H7 (cell line): ENCODE measurements at regions not wholly inside any gene's neighbourhood (a gene's known extent, or its start where the extent isn't known, plus 50 kb on each side); places are given as distances from the start of the nearest gene placed in this dataset.

Experiments
- DNase-seq: peaks from one replicate; pipeline ENCODE4 v3.0.0; 2012
- H3K27me3 ChIP-seq: 2 replicates; pipeline ENCODE4 v1.6.0; 2011; ENCODE audit warnings: mild to moderate bottlenecking, low read length; ENCODE audit not compliant: control insufficient read depth, insufficient read depth
- H3K36me3 ChIP-seq: replicated peaks from 2 replicates; pipeline ENCODE4 v1.5.1; 2011; ENCODE audit warnings: low read length; ENCODE audit not compliant: control insufficient read depth, insufficient read depth
- H3K4me3 ChIP-seq: 2 replicates; pipeline ENCODE4 v1.5.1; 2011; ENCODE audit warnings: low read depth, mild to moderate bottlenecking, control low read depth, low read length, moderate library complexity; ENCODE audit not compliant: insufficient read depth

DNA sequence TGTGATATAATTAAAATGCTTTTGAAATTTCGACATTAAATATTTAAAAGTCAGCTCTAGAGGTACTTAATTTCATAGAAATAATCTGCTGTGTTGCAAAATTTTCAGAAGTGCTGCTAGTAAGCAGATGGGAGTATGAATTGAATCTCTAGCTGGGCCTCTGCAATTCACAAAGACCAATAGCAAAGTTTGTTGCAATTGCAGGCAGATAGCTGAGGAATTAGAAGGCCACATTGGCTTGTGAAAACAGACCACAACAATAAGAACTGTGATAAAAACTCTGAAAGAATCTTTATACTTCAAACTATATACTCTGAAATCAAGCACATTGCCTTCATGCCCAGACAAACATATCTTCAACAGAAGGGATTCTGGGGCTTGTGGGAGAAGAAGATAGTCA is 636.3 kb upstream of the SOX9 start:
- H3K4me3 ChIP-seq = no peak overlapping the region
- no peak for DNase-seq
- no peaks in the 10 kb centered on the region for H3K36me3 ChIP-seq
- H3K27me3 ChIP-seq = no peaks in the 10 kb centered on the region

DNA sequence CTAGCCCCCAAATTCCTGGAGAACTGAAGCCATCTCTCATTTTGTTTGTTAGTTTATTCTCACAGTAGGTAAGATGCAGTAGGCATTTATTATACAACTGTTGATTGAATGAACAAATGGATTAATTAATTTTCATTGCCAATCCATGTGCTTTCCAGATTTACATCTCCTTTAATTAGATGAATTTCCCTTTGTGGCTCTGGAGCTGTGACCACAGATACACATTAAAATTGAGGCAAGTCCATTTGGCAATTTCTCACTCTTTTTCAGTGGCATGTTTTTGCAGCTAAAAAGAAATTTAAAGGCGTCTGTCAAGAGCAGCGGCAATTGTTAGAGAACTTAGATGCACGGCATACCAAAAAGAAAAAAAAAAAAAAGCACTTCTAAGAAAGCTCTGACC is 635.4 kb upstream of the SOX9 start:
- no peak for DNase-seq
- no peaks in the 10 kb centered on the region for H3K36me3 ChIP-seq
- H3K27me3 ChIP-seq = no peaks in the 10 kb centered on the region
- H3K4me3 ChIP-seq = no peak overlapping the region

DNA sequence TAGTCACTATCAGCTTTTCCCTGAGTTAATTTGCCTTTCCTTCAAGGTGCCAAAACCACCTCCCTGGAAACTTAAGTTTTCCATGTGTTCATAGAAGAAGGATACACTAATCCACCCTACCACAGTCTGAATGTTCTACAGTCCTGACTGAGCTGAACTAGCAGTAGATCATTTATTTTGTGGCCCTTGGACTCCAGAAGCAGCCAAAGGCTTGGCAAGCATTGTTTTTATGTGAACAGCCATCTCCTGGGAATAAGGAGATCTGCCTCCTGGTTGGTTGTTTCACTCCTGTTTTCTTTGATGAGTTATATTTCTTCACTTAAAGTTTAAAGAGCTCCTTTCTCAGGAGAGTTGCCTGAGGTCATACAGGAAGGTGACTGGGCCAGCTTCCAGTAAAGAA is 634.6 kb upstream of the SOX9 start:
- DNase-seq = no peak
- H3K27me3 ChIP-seq = no peaks in the 10 kb centered on the region
- H3K36me3 ChIP-seq = no peaks in the 10 kb centered on the region
- H3K4me3 ChIP-seq = no peak overlapping the region

DNA sequence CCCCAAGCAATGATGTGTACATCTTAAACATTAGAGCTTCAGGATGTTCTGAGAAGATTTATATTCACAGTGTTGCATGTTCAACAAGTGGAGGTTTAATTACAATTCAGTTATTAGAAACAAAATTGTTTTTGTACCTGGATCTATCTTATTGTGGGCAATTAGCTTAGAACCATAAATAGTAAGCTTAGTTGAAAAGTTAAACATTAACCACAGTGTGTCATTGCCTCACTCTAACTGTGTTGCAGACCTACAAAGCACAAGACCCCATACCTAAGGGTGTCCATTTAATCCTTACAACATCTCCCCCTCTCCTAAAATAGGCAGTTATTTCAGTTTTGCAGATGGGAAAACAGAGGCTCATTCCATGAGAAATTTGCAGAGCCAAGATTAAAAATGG is 632.0 kb upstream of the SOX9 start:
- H3K4me3 ChIP-seq = no peak overlapping the region
- H3K36me3 ChIP-seq = no peaks in the 10 kb centered on the region
- DNase-seq = no peak
- no peaks in the 10 kb centered on the region for H3K27me3 ChIP-seq

DNA sequence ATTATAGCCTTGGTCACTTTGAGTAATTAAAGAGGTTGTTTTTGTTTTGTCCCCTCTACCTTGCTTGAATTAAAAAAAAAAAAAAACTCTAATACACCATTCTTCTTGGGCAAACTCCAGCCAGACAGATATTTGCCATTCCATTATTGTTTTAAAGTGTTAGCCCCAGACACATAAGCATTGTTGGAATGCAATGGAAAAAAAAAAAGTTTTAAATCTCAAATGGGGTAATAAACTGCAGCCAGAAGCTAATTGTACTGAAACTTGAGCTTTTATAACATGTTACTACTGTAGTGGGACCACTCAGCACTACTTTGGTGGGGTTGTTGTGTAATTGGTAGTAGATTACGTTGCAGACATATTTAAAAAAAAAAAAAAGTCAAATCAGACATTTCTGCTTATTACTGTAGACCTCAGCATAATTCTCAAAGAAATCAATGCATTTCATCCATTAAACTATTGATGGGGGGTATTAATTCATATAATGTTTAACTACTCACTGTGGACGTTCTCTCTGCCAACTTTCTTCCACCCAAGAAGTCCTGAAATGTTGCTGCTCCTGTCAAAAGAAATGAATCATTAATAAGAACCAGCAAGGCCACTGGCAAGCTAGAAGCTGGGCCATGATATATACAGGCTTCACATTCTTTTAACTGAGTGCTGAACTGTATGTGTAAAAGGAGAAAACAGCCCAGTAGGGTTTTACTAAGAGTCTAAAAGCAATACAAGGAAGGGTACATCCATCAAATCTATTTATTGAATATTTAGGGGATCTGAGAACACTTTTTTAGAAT is 626.6 kb upstream of the SOX9 start:
- H3K36me3 ChIP-seq = no peaks in the 10 kb centered on the region
- DNase-seq = no peak
- H3K27me3 ChIP-seq = no peaks in the 10 kb centered on the region
- no peak overlapping the region for H3K4me3 ChIP-seq

DNA sequence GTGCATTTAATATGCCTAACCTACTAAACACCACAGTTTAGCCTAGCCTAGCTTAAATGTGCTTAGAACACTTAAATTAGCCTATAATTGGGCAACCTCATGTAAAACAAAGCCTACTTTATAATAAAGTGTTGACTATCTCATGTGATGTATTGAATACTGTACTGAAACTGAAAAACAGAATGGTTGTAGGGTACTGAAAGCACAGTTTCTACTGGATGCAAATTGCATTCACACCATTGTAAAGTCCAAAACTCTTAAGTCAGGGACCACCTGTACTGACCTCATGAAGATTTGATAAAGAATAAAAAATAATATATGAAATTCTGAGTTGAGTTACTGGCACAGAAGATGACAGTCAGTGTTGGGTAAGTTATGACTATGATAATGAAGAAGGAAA is 625.4 kb upstream of the SOX9 start:
- no peaks in the 10 kb centered on the region for H3K36me3 ChIP-seq
- H3K27me3 ChIP-seq = no peaks in the 10 kb centered on the region
- no peak for DNase-seq
- H3K4me3 ChIP-seq = no peak overlapping the region

DNA sequence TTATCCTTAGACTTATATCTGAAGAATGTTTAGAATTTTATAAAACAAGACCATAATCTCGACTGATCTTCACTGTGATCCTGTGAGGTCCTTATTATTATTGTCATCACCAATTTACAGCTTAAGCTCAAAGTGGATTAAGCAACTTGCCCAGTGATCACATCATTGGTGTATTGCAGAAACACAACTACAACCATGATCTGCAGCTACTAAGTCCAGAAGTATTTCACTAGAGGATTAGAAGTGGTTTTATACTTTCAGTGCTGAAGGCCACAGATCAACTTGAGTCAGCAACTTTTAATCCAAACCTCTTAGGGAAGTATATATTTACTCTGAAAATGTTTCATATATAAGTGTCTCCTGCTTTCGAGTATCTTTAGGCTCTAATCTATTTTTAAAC is 624.3 kb upstream of the SOX9 start:
- Histone ChIP-seq H3K27me3 (no peaks in the 10 kb centered on the region), H3K4me3 (no peak overlapping the region), H3K36me3 (no peaks in the 10 kb centered on the region)
- no peak for DNase-seq

DNA sequence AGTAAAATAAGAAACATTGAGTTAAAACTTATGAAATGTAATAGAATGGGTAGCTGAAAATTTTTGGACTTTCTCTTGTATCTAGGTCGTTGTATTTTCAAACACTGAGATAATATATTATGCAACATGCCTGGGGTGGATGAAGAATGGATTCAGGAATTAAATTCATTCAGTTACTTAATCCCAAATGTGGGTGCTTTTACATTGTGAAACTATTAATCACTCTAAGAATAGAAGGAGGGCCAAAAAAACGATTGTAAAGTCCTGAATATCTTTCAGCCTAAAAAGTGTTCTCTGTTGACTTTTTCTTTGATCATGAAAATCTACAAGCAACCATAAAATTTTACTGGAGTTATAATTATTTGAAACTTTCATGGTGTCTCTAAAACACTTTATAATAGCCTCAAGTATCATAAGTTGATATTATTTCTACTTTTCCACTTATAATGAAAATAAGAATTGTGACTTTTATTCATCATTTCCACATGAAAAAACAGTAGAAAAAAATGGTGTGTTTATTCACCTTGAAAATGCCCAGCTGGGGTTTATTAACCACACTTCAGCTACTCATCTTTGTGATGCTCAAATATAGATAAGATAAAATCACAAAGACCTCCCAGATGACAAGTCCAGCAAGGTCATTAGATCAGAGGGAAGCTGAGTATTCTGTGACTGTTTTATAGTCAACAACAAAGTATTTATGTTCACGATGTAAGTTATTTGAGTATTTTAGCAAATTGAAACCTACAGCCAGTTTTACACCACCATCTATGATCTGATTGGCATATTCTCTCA is 619.9 kb upstream of the SOX9 start:
- Histone ChIP-seq H3K4me3 (no peak overlapping the region), H3K36me3 (no peaks in the 10 kb centered on the region), H3K27me3 (no peaks in the 10 kb centered on the region)
- no peak for DNase-seq

DNA sequence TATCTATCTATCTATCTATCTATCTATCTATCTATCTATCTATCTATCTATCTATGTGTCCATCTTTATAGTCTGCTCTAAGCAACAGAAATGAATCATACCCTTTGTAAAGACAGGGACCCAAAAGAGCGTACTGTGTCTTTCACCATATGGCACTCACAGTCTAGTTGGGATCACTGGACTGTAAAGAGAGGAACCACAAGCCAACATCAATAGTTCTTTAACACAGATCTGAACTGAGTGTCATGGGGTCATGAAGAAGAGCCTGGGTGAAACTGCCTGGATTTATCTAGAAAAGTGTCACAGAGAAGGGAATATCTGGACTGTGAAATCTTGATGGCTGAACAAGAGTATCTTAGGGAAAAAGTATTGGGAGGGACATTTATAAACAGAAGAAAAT is 619.1 kb upstream of the SOX9 start:
- no peak for DNase-seq
- Histone ChIP-seq H3K4me3 (no peak overlapping the region), H3K36me3 (no peaks in the 10 kb centered on the region), H3K27me3 (no peaks in the 10 kb centered on the region)

DNA sequence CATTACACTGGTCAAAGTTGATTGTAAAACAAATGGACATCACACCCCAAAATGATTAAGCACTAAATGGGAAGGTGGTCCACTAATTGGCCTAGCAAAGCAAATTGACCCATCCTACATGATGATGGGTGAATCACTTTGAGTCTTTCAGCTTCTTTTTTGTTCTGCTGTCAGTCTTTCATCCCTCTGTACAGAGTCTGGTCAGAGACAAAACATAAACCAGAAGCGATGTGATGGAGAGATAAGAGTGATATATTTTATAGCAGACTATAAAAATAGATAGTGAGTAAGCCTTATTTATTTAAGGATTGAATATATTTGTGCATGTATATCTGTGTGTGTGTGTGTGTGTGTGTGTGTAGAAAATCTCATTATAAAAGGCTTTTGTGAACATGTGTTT is 618.4 kb upstream of the SOX9 start:
- Histone ChIP-seq H3K27me3 (no peaks in the 10 kb centered on the region), H3K36me3 (no peaks in the 10 kb centered on the region), H3K4me3 (no peak overlapping the region)
- DNase-seq = no peak

DNA sequence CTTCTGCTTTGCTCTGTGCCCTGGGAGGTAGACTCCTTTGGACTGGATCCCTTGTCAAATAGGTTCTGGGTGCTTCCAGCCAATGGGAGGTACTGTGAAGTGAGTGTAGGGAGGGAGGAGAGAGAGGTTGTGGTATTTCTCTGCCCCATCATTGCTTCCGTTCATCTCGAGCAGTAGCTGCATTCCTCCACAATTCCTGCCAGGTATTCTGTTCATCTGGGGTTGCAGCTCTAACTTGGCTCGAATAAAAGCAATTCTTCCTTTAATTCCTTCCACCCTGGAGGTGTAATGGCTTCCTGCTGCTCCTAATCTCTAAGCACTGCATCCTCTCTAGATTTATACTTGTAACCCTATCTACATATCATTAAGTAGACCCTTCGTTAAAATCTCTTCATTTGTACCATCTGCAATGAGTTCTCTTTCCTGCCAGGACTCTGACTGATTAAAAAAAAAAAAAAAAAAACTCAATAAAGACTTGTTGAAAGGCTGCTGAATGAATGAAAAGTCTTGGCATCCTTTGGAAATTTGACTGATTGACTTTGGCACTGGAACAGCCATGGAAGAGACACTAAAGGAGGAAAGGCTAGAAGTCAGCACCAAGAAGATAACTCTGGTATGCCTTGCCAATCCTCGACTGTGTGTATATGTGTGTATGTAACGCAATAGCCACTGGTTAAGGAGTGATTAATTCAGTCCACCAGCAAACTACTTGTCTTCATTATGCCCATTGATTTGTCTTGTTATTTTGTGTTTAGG is 616.9 kb upstream of the SOX9 start:
- H3K36me3 ChIP-seq = no peaks in the 10 kb centered on the region
- no peak overlapping the region for H3K4me3 ChIP-seq
- H3K27me3 ChIP-seq = no peaks in the 10 kb centered on the region
- no peak for DNase-seq

DNA sequence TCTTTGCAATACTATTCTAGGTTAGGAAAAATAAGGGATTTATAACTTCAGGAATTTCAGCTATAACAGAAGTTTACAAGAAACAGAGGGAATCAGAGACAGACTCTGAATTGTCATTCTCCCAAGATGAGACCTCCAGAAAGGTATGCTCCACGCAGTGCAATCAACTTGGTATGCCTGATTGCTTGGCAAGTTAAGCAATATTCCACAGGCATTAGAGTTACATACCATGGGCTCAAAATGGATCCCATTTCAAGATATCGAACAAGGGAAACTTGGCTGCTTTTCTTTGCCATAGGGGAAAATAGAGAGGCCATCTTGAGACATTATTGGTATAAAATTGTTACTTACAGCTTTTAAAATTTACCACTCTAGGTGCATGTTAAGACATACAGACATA is 615.6 kb upstream of the SOX9 start:
- no peak for DNase-seq
- Histone ChIP-seq H3K27me3 (no peaks in the 10 kb centered on the region), H3K4me3 (no peak overlapping the region), H3K36me3 (no peaks in the 10 kb centered on the region)

DNA sequence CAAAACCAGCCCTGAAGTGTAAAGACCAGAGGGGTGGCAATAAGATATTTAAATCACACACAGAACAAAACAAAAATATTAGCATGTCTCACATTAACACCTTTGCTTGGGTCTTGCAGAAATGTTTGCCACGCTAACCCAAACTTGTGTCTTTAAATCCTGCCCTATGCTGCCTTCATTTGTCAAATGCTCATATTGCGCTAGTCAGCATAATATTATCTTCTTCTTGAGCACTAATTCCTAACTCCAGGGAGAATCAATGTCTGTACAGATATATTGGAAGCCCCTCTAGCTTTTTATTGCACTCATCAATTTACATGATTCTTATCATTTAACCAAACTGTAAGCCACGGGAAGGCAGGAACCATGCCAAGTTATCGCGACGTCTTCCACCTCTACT is 614.8 kb upstream of the SOX9 start:
- DNase-seq = no peak
- no peaks in the 10 kb centered on the region for H3K27me3 ChIP-seq
- no peaks in the 10 kb centered on the region for H3K36me3 ChIP-seq
- no peak overlapping the region for H3K4me3 ChIP-seq

DNA sequence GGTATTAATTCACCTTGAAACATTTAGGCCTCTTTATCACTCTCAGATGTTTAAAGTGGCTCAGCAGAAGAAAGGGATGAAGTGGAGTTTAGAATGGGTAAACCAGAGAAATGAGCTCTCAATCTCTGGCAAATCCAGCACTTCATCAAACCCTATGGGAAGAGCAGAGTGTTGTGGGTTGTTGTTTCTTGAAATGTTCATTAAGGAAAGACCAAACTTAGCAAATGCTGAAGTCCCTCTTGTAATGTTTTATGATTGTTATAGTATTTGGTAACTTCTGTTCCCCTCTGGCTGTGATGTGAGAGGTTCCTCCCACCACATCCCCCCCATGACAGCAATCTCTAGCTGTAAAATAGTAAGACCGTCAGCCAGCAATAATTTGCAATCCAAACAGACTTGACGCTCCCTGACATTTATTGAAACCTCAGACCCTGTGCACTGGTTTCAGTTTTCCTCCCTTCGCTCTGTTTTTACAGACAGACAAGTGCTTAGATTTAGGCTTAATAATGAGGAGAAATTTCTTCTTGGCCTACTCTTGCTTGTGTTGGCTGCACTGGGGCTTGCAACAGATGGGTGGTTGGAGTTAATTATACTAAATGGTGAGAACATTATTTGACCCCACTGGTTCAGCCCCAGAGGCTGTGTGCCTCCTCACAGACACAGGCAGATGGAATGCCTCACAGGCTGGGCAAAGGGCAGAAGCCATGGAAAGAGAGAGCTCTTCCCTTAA is 609.4 kb upstream of the SOX9 start:
- Histone ChIP-seq H3K27me3 (no peaks in the 10 kb centered on the region), H3K4me3 (no peak overlapping the region), H3K36me3 (no peaks in the 10 kb centered on the region)
- no peak for DNase-seq
